ENCODE measurements at regions not wholly inside any gene's neighbourhood (a gene's known extent, or its start where the extent isn't known, plus 50 kb on each side); places are given as distances from the start of the nearest gene placed in this dataset.

DNA sequence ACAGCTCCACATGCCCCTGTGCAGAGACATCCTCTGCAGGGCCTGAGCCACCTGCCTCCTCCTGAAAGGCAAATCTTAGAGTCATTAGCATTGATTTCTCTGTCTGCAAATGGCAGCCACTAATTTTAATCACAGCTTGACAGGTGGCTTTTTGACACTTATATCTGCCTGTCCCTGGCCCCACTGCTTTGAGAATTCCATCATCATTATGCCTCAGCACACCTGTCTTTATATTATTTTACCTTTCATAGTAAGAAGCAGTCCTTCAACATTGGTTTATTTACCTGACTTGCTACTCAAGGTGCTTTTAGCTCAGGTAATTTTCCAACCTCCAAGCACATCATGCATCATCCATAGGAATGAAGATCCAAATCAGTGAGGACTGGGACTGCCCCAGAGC is 451.3 kb downstream of the MTRR start:
- TF ChIP-seq, protein P1, sequence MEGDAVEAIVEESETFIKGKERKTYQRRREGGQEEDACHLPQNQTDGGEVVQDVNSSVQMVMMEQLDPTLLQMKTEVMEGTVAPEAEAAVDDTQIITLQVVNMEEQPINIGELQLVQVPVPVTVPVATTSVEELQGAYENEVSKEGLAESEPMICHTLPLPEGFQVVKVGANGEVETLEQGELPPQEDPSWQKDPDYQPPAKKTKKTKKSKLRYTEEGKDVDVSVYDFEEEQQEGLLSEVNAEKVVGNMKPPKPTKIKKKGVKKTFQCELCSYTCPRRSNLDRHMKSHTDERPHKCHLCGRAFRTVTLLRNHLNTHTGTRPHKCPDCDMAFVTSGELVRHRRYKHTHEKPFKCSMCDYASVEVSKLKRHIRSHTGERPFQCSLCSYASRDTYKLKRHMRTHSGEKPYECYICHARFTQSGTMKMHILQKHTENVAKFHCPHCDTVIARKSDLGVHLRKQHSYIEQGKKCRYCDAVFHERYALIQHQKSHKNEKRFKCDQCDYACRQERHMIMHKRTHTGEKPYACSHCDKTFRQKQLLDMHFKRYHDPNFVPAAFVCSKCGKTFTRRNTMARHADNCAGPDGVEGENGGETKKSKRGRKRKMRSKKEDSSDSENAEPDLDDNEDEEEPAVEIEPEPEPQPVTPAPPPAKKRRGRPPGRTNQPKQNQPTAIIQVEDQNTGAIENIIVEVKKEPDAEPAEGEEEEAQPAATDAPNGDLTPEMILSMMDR (IDR thresholded peaks at IDR 0.05; ENCODE audit: low read depth, low read length, poor library complexity, severe bottlenecking) = no peak
- TF ChIP-seq EZH2phosphoT487 (IDR thresholded peaks at IDR 0.05; ENCODE audit: borderline replicate concordance, low read length) = no peak
